ENCODE measurements at regions not wholly inside any gene's neighbourhood (a gene's known extent, or its start where the extent isn't known, plus 50 kb on each side); places are given as distances from the start of the nearest gene placed in this dataset.

DNA sequence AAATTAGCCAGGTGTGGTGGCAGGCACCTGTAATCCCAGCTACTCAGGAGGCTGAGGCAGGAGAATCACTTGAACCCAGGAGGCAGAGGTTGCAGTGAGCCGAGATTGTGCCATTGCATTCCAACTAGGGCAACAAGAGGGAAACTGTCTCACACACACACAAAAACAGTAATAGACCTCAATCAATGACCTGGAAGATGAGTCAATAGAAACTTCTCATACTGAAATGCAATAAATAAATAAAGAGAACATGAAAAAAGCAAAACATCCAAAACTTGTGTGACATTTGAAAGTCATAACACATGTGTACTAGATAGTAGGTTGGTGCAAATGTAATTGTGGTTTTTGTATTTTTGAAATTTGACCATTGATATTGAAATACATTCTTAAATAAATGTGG lies 1338.5 kb downstream of the AMY1C start:
- TF ChIP-seq, protein P1, sequence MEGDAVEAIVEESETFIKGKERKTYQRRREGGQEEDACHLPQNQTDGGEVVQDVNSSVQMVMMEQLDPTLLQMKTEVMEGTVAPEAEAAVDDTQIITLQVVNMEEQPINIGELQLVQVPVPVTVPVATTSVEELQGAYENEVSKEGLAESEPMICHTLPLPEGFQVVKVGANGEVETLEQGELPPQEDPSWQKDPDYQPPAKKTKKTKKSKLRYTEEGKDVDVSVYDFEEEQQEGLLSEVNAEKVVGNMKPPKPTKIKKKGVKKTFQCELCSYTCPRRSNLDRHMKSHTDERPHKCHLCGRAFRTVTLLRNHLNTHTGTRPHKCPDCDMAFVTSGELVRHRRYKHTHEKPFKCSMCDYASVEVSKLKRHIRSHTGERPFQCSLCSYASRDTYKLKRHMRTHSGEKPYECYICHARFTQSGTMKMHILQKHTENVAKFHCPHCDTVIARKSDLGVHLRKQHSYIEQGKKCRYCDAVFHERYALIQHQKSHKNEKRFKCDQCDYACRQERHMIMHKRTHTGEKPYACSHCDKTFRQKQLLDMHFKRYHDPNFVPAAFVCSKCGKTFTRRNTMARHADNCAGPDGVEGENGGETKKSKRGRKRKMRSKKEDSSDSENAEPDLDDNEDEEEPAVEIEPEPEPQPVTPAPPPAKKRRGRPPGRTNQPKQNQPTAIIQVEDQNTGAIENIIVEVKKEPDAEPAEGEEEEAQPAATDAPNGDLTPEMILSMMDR (IDR thresholded peaks at IDR 0.05; ENCODE audit: extremely low read depth in 1 of 2, insufficient read depth in 1 of 2, low read depth in 1 of 2, low read length in 2 of 2) = no peak
- no peak for TF ChIP-seq POLR2AphosphoS5 (IDR thresholded peaks at IDR 0.05; ENCODE audit: insufficient read depth, low read depth, low read length)
- TF ChIP-seq EZH2 (IDR thresholded peaks at IDR 0.05; ENCODE audit: borderline replicate concordance, low read depth, low read length, severe bottlenecking) = no peak
- TF ChIP-seq POLR2A (IDR thresholded peaks at IDR 0.05; ENCODE audit: low read depth, low read length) = no peak
- TF ChIP-seq, protein P2, sequence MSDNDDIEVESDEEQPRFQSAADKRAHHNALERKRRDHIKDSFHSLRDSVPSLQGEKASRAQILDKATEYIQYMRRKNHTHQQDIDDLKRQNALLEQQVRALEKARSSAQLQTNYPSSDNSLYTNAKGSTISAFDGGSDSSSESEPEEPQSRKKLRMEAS (IDR thresholded peaks at IDR 0.05; ENCODE audit: insufficient read depth, insufficient read length) = no peak
- TF ChIP-seq MYC (IDR thresholded peaks at IDR 0.05; ENCODE audit: low read depth, low read length) = no peak

Measured in endothelial cell of umbilical vein (primary cell).